ENCODE measurements at regions not wholly inside any gene's neighbourhood (a gene's known extent, or its start where the extent isn't known, plus 50 kb on each side); places are given as distances from the start of the nearest gene placed in this dataset.

DNA sequence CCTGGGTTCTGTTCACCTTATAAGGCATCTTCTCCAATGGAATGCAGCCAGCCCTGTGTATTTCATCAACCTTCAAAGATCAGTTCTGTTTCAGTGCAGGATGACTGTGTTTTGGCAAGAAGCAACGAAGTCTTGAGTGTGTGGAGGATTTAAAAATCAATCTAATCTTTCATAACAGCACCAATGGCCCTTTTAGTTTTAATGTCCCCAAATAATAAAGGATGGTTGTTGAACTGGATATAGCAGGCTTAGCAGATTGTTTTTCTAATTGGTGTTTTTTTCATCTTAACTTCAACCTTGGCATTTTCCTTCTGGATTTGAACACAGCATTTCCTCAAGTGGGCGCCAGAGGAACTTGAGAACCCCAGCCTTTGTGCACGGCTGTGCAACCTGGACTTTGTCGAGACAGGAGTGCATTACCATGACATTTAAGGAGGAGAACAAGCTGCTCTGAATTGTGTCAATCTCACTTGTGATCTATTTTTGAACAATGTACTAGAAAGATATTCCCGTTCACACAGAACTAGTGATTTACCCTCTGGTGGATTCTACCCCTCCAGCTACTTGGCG lies 313.3 kb upstream of the AKR1E2 start:
- Mint-ChIP-seq H3K27ac (no peak overlapping the region), H3K36me3 (no peaks in the 10 kb centered on the region), H3K4me3 (no peak overlapping the region), H3K4me1 (peaks cover 22 to 26% of the 10 kb centered on the region in 2 donors), H3K27me3 (peaks cover 0 to 12% of the 10 kb centered on the region in 2 donors), H3K9me3 (peaks cover 4 to 9% of the 10 kb centered on the region in 2 donors)
- ATAC-seq (replicated peaks) (no peak), DNase-seq (no peak)

DNA sequence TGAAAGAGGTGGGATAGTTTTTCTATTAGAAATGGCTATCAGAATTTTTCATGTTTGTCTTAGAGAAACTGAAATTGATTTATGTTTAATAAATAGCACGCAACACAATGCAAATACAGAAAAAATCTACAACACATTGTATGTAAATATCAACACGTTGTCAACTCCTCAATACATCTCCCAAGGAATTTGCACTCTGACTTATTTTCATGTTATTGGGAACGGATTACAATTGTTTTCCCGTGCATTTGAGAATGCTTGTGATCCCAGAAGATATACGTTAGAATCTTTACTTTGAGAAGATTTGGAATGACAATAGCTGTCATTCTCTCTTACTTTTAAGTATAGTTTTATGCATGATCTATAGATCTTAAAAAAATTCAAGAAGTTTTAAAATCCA lies 313.8 kb upstream of the AKR1E2 start:
- H3K4me3 Mint-ChIP-seq, result no peak overlapping the region
- DNase-seq (no peak), ATAC-seq (replicated peaks) (no peak)
- H3K4me1 Mint-ChIP-seq, result peaks cover 22 to 26% of the 10 kb centered on the region in 2 donors
- H3K9me3 Mint-ChIP-seq, result peaks cover 2 to 5% of the 10 kb centered on the region in 2 donors
- H3K27me3 Mint-ChIP-seq, result peaks cover 0 to 15% of the 10 kb centered on the region in 2 donors
- no peak overlapping the region for H3K27ac Mint-ChIP-seq
- no peaks in the 10 kb centered on the region for H3K36me3 Mint-ChIP-seq

DNA sequence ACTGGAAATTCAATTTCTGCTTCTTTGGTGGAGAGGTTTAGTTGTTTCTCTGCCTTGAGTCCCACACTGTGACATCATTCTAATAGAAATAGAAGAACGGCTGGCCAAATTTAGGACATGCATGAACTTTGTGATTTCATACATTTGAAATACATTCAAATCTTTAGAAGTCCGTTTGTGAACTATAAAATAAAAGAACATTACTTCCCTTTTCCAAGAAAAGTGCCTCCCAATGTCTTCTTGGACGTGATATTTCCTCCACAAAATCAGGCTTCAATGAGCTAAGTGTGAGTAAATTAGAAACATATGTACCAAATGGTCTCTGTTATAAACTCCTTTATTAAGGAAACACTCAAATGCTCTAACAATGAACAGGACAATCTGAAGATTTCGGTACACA lies 314.5 kb upstream of the AKR1E2 start:
- Mint-ChIP-seq H3K4me1 (peaks cover 22 to 26% of the 10 kb centered on the region in 2 donors), H3K36me3 (no peaks in the 10 kb centered on the region), H3K27me3 (peaks cover 0 to 15% of the 10 kb centered on the region in 2 donors), H3K27ac (no peak overlapping the region), H3K9me3 (peaks cover 0 to 2% of the 10 kb centered on the region in 2 donors), H3K4me3 (no peak overlapping the region)
- no peak for DNase-seq
- ATAC-seq (replicated peaks), result no peak

DNA sequence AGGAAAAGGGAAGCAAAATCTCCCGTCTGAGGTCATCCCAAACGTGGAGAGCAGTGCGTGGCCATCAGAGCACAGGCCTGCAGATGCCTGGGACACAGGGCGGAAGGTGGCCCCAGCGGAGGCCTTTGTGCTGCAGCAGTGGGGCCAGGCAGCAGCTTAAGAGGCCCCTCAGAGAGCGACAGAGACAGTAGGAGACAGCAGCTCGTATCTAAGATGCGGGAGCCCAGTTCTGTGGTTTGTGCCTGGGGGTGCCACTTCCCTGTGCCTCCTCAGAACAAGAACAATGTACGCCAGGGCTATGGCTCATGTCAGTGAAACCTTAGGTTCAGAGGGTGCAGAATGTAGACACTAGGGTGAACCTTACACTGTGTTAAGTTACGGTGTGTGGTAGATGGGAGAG lies 316.6 kb upstream of the AKR1E2 start:
- Mint-ChIP-seq H3K27ac (no peak overlapping the region), H3K4me1 (peaks cover 8 to 9% of the 10 kb centered on the region in 2 donors), H3K27me3 (peaks cover 0 to 15% of the 10 kb centered on the region in 2 donors), H3K9me3 (no peaks in the 10 kb centered on the region), H3K4me3 (no peak overlapping the region), H3K36me3 (no peaks in the 10 kb centered on the region)
- DNase-seq, result no peak
- no peak for ATAC-seq (replicated peaks)

DNA sequence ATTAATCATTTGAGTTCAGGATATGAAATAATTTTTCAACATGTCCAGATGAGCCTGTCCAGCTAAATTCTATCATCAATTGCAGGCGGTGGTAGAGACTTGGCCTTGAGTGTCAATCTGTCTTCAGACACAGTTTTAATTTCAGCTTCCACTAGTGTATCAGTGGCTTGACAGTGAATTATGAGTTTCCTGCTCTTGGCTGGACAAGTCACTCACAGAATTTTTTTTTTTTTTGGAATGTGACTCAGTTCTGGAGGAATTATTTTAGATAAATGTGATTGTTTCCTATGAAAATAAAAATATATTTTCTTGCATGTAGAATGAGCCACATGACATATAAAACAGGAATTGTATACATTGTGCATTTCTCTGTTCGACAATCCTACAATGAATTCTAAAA lies 319.9 kb upstream of the AKR1E2 start:
- H3K27me3 Mint-ChIP-seq, result peaks cover 0 to 18% of the 10 kb centered on the region in 2 donors

DNA sequence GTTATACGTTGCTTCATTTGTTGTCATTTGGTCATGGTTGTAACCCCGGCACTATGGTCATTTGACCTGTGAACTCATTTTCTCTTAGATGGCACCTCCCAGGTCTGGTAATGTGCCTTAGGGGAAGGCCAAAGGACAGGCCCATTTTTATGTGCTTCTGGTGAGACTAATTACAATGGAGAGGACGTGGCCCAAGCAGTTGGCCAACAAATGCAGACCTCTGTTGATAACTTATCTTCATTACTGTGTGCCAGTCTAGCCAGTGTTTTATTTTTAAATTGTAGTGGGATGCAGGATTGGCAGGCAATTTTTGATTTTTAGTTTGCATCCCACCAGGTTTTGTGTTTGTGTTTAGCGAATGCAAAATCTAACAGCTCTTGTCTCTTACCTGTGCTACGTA lies 321.5 kb upstream of the AKR1E2 start:
- no peak overlapping the region for H3K4me3 Mint-ChIP-seq
- no peaks in the 10 kb centered on the region for H3K4me1 Mint-ChIP-seq
- no peak overlapping the region for H3K27ac Mint-ChIP-seq

More for the DNA sequence above, 319.9 kb upstream of the AKR1E2 start:
- ATAC-seq (replicated peaks) (no peak), DNase-seq (no peak)
- no peak overlapping the region for H3K27ac Mint-ChIP-seq
- no peaks in the 10 kb centered on the region for H3K9me3 Mint-ChIP-seq
- peaks cover 0 to 1% of the 10 kb centered on the region in 2 donors for H3K4me1 Mint-ChIP-seq
- no peaks in the 10 kb centered on the region for H3K36me3 Mint-ChIP-seq
- H3K4me3 Mint-ChIP-seq, result no peak overlapping the region

DNA sequence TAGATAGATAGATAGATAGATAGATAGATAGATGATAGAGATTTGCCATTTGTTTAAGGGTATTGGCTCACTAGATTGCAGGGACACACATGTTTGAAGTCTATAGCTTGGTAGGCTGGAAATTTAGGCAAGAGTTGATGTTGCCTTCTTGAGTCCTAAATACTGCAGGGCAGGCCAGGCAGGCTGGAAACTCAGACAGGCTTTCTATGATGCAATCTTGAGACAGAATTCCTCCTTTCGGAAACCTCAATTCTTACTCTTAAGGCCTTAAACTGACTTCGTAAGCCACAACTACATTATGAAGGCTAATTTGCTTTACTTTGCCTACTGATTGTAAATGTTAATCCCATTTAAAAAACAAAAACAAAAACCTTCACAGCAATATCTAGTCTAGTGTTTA lies 322.9 kb upstream of the AKR1E2 start:
- Mint-ChIP-seq H3K4me1 (no peaks in the 10 kb centered on the region), H3K36me3 (no peaks in the 10 kb centered on the region), H3K9me3 (no peaks in the 10 kb centered on the region), H3K27ac (no peak overlapping the region), H3K4me3 (no peak overlapping the region), H3K27me3 (peaks cover 0 to 15% of the 10 kb centered on the region in 2 donors)
- ATAC-seq (replicated peaks) (no peak), DNase-seq (no peak)

More for the DNA sequence above, 321.5 kb upstream of the AKR1E2 start:
- Mint-ChIP-seq H3K9me3 (no peaks in the 10 kb centered on the region), H3K27me3 (peaks cover 0 to 17% of the 10 kb centered on the region in 2 donors), H3K36me3 (no peaks in the 10 kb centered on the region)
- ATAC-seq (replicated peaks), result no peak
- no peak for DNase-seq

DNA sequence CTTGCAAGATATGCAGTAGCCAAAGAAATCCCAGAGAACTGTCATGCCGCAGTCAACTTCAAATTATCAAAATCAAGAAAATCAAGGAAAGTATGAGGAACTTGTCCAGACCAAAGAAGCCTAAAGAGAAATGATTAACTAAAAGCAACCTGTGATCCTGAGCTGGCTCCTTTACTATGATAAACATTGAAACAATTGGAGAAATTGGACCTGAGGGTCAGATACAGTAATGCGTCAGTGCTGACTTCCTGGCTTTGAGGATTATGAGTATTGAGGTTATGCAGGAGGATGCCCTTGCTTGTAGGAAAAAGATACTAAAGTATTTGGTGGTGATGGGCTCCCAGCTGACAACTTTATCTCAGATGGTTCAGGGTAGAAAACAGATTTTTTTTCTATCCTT lies 324.7 kb upstream of the AKR1E2 start:
- ATAC-seq (replicated peaks) (no peak), DNase-seq (no peak)
- peaks cover 0 to 12% of the 10 kb centered on the region in 2 donors for H3K27me3 Mint-ChIP-seq
- no peaks in the 10 kb centered on the region for H3K4me1 Mint-ChIP-seq
- H3K9me3 Mint-ChIP-seq, result no peaks in the 10 kb centered on the region
- H3K27ac Mint-ChIP-seq, result no peak overlapping the region
- no peaks in the 10 kb centered on the region for H3K36me3 Mint-ChIP-seq
- H3K4me3 Mint-ChIP-seq, result no peak overlapping the region

DNA sequence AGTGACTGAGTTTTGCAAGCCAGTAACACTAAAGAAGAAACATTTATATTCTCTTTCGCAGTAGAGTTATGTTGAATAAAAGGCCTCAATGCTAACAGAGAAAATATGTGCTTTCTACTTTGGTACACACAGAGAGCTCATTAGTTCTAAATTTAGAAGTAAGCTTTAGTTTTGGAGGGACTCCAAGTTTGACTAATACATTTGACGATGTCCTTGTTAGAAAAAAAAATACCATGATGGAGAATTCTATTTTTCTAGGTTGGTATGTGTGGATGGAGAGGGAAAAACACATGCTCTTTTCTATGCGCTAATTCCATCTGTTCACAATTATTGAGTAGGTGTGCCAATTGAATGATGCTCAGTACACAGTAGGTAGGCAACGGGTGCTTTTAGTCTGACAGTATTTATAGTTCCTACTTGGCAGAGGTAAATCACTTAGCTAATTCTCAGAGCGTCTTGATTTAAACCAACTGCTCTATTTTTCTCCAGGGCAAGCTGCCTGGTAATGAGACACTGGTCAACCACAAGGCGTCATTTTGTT lies 327.2 kb upstream of the AKR1E2 start:
- ATAC-seq (replicated peaks) (no peak), DNase-seq (no peak)
- H3K4me1 Mint-ChIP-seq, result no peaks in the 10 kb centered on the region
- H3K4me3 Mint-ChIP-seq, result no peak overlapping the region
- no peak overlapping the region for H3K27ac Mint-ChIP-seq
- H3K27me3 Mint-ChIP-seq, result peaks cover 0 to 9% of the 10 kb centered on the region in 2 donors
- no peaks in the 10 kb centered on the region for H3K9me3 Mint-ChIP-seq
- no peaks in the 10 kb centered on the region for H3K36me3 Mint-ChIP-seq

DNA sequence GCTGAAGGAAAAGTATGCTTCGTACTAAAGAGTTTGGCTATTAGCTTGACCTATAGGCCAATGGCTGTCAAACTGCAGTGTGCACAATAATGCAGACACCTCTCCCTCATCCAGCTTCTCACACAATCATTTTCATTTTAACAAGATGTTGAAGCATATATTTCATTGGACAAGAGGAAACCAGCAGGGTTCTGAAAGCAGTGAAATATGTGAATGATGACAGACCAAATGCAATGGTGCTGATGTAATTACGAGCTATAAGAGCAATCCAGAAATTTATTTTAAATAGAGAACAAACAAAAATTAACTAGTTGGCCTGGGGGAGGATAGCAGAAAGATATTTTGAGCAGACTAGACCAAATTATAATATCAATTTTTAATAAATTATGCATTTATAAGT lies 331.5 kb upstream of the AKR1E2 start:
- DNase-seq, result no peak
- H3K9me3 Mint-ChIP-seq, result peaks cover 0 to 2% of the 10 kb centered on the region in 2 donors
- no peak overlapping the region for H3K4me3 Mint-ChIP-seq
- H3K27ac Mint-ChIP-seq, result no peak overlapping the region
- no peaks in the 10 kb centered on the region for H3K36me3 Mint-ChIP-seq
- peaks cover 0 to 11% of the 10 kb centered on the region in 2 donors for H3K27me3 Mint-ChIP-seq
- no peak for ATAC-seq (replicated peaks)
- H3K4me1 Mint-ChIP-seq, result no peaks in the 10 kb centered on the region

DNA sequence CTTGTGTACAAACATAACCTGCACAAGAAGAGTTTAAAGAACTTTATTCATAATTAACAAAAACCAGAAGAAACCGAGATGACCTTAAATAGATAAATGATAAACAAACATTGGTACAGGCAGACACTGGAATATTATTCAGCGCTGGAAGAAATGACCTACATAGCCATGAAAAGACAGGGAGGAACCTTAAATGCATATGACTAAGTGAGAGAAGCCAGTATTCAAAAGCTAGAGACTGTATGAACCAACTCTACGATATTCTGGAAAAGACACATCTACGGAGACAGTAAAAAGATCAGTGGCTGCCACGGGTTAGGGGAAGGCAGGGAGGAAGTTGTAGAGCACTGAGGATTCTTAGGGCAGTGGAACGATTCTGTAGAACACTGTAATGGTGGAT lies 333.8 kb upstream of the AKR1E2 start:
- no peaks in the 10 kb centered on the region for H3K4me1 Mint-ChIP-seq
- no peak overlapping the region for H3K27ac Mint-ChIP-seq
- H3K9me3 Mint-ChIP-seq, result peaks cover 0 to 2% of the 10 kb centered on the region in 2 donors
- H3K4me3 Mint-ChIP-seq, result no peak overlapping the region
- H3K36me3 Mint-ChIP-seq, result no peaks in the 10 kb centered on the region
- H3K27me3 Mint-ChIP-seq, result peaks cover 5 to 10% of the 10 kb centered on the region in 2 donors
- no peak for ATAC-seq (replicated peaks)
- DNase-seq, result no peak

DNA sequence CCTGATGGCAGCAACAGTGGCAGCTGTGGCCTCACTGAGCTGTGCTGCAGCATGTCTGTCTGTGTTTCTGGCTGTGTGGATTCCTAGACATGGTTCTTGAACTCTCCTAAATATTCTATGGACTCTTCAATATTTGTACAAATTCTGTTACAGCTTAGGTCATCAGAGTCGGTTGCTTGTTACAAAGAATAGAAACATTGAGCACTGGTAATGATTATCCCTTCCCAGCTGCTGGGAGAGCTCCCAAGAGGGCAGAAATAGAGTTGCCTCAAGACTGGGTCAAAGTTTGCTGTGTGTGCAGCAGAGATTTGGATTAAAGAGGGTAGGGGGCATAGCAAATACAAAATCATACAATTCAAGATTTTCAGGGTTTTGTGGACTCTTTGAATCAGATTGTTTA lies 337.1 kb upstream of the AKR1E2 start:
- no peak for DNase-seq
- Mint-ChIP-seq H3K9me3 (peaks cover 0 to 2% of the 10 kb centered on the region in 2 donors), H3K36me3 (no peaks in the 10 kb centered on the region), H3K4me3 (no peak overlapping the region), H3K27me3 (peaks cover 5 to 10% of the 10 kb centered on the region in 2 donors), H3K4me1 (peaks cover 0 to 2% of the 10 kb centered on the region in 2 donors), H3K27ac (no peak overlapping the region)
- ATAC-seq (replicated peaks), result no peak

DNA sequence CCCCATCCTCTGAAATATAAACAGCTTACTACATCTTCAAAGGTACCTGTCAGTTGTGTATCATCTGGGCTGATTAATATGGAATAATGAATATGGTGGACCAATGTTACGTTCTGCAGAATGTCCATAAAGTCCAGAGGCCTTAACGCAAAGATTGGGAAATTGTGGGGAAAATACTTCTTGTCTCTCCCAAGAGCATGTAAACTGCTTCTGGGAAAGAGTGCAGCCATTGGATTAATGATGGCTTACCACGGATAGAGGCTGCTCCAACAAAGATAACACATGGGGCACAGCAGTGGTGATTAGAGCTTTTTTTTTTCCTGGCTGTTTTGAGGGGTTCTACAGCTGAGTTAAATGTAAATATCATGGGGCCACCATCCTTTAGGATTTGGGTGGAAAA lies 340.4 kb upstream of the AKR1E2 start:
- no peaks in the 10 kb centered on the region for H3K9me3 Mint-ChIP-seq
- ATAC-seq (replicated peaks) (no peak), DNase-seq (no peak)
- H3K4me1 Mint-ChIP-seq, result peaks cover 2 to 11% of the 10 kb centered on the region in 2 donors
- no peak overlapping the region for H3K4me3 Mint-ChIP-seq
- H3K27ac Mint-ChIP-seq, result no peak overlapping the region
- peaks cover 3 to 5% of the 10 kb centered on the region in 2 donors for H3K27me3 Mint-ChIP-seq
- H3K36me3 Mint-ChIP-seq, result no peaks in the 10 kb centered on the region

DNA sequence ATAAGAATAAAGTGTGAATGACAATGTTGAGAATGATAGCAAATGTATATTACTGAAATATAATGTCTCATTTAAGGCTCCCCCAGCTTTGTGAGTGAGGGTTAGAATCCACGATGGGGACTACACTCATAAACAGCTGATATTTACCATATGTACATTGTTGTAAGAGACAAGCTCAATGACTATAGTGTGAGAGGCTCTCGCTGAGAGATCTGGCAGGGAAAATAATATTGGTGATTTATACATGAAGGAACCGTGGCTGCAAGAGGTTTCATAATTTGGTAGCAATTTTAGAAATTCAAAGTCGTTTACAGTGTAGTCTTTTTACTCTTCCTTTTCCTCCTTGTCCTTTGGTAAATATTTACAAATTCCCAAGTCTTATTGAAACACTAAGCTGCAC lies 342.2 kb upstream of the AKR1E2 start:
- no peak for DNase-seq
- Mint-ChIP-seq H3K4me1 (peaks cover 2 to 11% of the 10 kb centered on the region in 2 donors), H3K27me3 (peaks cover 3 to 5% of the 10 kb centered on the region in 2 donors), H3K9me3 (peaks cover 5% of the 10 kb centered on the region in 2 donors), H3K36me3 (peaks cover 0 to 3% of the 10 kb centered on the region in 2 donors), H3K4me3 (no peak overlapping the region), H3K27ac (no peak overlapping the region)
- no peak for ATAC-seq (replicated peaks)

DNA sequence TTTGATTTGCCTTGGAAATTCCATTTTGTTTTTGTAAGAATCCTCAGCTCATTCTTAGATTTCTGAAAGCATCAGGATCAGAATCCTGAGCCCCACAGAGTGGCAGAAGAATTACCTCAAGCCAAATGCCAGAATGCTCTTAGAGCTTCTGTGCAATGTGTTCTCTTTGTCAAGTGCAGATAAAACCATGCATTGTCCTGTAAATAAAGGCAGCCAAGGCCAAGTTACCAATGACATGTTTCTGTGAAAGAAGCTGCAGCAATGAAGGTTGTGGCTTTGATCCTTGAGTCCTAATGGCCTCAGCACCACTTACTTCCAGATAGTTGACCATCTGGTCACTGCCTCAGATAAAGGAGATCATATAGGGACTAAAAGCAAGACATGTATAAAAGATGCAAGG lies 343.3 kb upstream of the AKR1E2 start:
- Mint-ChIP-seq H3K27me3 (peaks cover under 1 to 2% of the 10 kb centered on the region in 2 donors), H3K36me3 (peaks cover 0 to 3% of the 10 kb centered on the region in 2 donors), H3K4me1 (peaks cover 2 to 11% of the 10 kb centered on the region in 2 donors), H3K4me3 (no peak overlapping the region), H3K27ac (no peak overlapping the region), H3K9me3 (peaks cover 5% of the 10 kb centered on the region in 2 donors)
- ATAC-seq (replicated peaks), result no peak
- no peak for DNase-seq
